Epithelial cell of proximal tubule (primary cell): ENCODE measurements at regions not wholly inside any gene's neighbourhood (a gene's known extent, or its start where the extent isn't known, plus 50 kb on each side); places are given as distances from the start of the nearest gene placed in this dataset.
A peak's percentile ranks its signal among the peaks of the same experiment; 100 is the strongest.

Experiments
- DNase-seq: peaks from one replicate; pipeline ENCODE4 v3.0.0-alpha.2; 2011; ENCODE audit warnings: low read depth
- H3K4me3 ChIP-seq: 2 replicates; pipeline ENCODE4 v1.5.1; 2011; ENCODE audit warnings: low read depth, mild to moderate bottlenecking, low read length
- CTCF ChIP-seq: conservative IDR thresholded peaks from 2 replicates; pipeline ENCODE4 v1.5.1; 2012; ENCODE audit warnings: low read depth, mild to moderate bottlenecking, low read length

- no peak for DNase-seq
- no peak overlapping the region for H3K4me3 ChIP-seq
- no peak for TF ChIP-seq CTCF
Measured at GRCh38 chr9:107720501-107720900, 230.9 kb upstream of the KLF4 start.

- DNase-seq, result no peak
- no peak for TF ChIP-seq CTCF
- H3K4me3 ChIP-seq, result no peak overlapping the region
Measured at GRCh38 chr9:107717529-107718314, 228.2 kb upstream of the KLF4 start.

- TF ChIP-seq CTCF, result no peak
Measured at GRCh38 chr9:107715740-107716139, 226.2 kb upstream of the KLF4 start.

GRCh38 chr9:107713470-107713869 is 223.9 kb upstream of the KLF4 start:
- TF ChIP-seq CTCF, result no peak
- H3K4me3 ChIP-seq, result no peak overlapping the region
- DNase-seq, result no peak

More at GRCh38 chr9:107715740-107716139, 226.2 kb upstream of the KLF4 start:
- no peak overlapping the region for H3K4me3 ChIP-seq
- no peak for DNase-seq

GRCh38 chr9:107712390-107712789 is 222.8 kb upstream of the KLF4 start:
- peak; percentile 40 for TF ChIP-seq CTCF
- DNase-seq, result peak; percentile 78

GRCh38 chr9:107711542-107711941 is 222.0 kb upstream of the KLF4 start:
- TF ChIP-seq CTCF, result no peak
- H3K4me3 ChIP-seq, result no peak overlapping the region
- peak; percentile 94 for DNase-seq

More at GRCh38 chr9:107712390-107712789, 222.8 kb upstream of the KLF4 start:
- no peak overlapping the region for H3K4me3 ChIP-seq

GRCh38 chr9:107710953-107711352 is 221.4 kb upstream of the KLF4 start:
- DNase-seq, result no peak
- no peak overlapping the region for H3K4me3 ChIP-seq

More at GRCh38 chr9:107710953-107711352, 221.4 kb upstream of the KLF4 start:
- no peak for TF ChIP-seq CTCF
